SK-N-MC (cell line): ENCODE measurements at regions not wholly inside any gene's neighbourhood (a gene's known extent, or its start where the extent isn't known, plus 50 kb on each side); places are given as distances from the start of the nearest gene placed in this dataset.

Source experiments
- EZH2 ChIP-seq: fragments of 200-600 bp; sonication (generic); IDR thresholded peaks from one replicate; pipeline ENCODE4 v1.6.1; 2017; ENCODE audit warnings: antibody characterized with exemption
- POLR2AphosphoS5 ChIP-seq: IDR thresholded peaks from 2 replicates; pipeline ENCODE4 v1.6.1; 2012; ENCODE audit warnings: mild to moderate bottlenecking, low read depth, low read length, borderline replicate concordance

GRCh38 chr12:95365912-95366311 is 108.0 kb upstream of the METAP2 start:
- no peak for TF ChIP-seq EZH2
- no peak for TF ChIP-seq POLR2AphosphoS5
